Muscle of leg (tissue), 3 donors: ENCODE measurements at regions not wholly inside any gene's neighbourhood (a gene's known extent, or its start where the extent isn't known, plus 50 kb on each side); places are given as distances from the start of the nearest gene placed in this dataset.

ENCODE experiments used
- DNase-seq: peaks from one replicate; pipeline ENCODE4 v3.0.0; 2013
- H3K27ac ChIP-seq: one replicate; pipeline ENCODE4 v1.5.1; 2013; ENCODE audit warnings: mild to moderate bottlenecking, low read length, control low read depth
- H3K27me3 ChIP-seq: one replicate; pipeline ENCODE4 v1.6.1; 2013; ENCODE audit warnings: low read length; ENCODE audit not compliant: control insufficient read depth, insufficient read depth
- H3K36me3 ChIP-seq: one replicate; pipeline ENCODE4 v1.6.1; 2013; ENCODE audit warnings: low read length; ENCODE audit not compliant: control insufficient read depth, insufficient read depth
- H3K4me1 ChIP-seq: one replicate; pipeline ENCODE4 v1.6.1; 2013; ENCODE audit warnings: low read length; ENCODE audit not compliant: control insufficient read depth, insufficient read depth
- H3K4me3 ChIP-seq: one replicate; pipeline ENCODE4 v1.5.1; 2013; ENCODE audit warnings: low read length, control low read depth
- H3K9me3 ChIP-seq: replicated peaks from 2 replicates; pipeline ENCODE4 v1.6.1; 2013; ENCODE audit warnings: low read depth, low read length; ENCODE audit not compliant: control insufficient read depth
- WGBS: methylation state at CpG from one replicate; pipeline ENCODE4 v1.1.5; 2013; ENCODE audit warnings: missing lambda C conversion rate; ENCODE audit not compliant: insufficient coverage; 5-methylcytosine and 5-hydroxymethylcytosine counted together

- no peak overlapping the region for H3K27ac ChIP-seq
- no peak for DNase-seq
- no peak overlapping the region for H3K4me3 ChIP-seq
These were observed 113.8 kb upstream of the ADCY1 start for GRCh38 chr7:45460379-45460778.

GRCh38 chr7:45461026-45461425 is 113.1 kb upstream of the ADCY1 start:
- WGBS, result no CpG with 5 or more reads among the region's 3 CpGs
- Histone ChIP-seq H3K36me3 (no peaks in the 10 kb centered on the region), H3K4me1 (peaks cover 18% of the 10 kb centered on the region), H3K4me3 (no peak overlapping the region), H3K27ac (no peak overlapping the region), H3K9me3 (no peaks in the 10 kb centered on the region), H3K27me3 (peaks cover 2% of the 10 kb centered on the region)
- no peak for DNase-seq

More at GRCh38 chr7:45460379-45460778, 113.8 kb upstream of the ADCY1 start:
- Histone ChIP-seq H3K27me3 (peaks cover 2% of the 10 kb centered on the region), H3K9me3 (no peaks in the 10 kb centered on the region), H3K36me3 (no peaks in the 10 kb centered on the region), H3K4me1 (peaks cover 18% of the 10 kb centered on the region)
- WGBS, result no CpG with 5 or more reads among the region's 3 CpGs

GRCh38 chr7:45469103-45469502 is 105.1 kb upstream of the ADCY1 start:
- H3K4me1 ChIP-seq, result no peaks in the 10 kb centered on the region
- no peak overlapping the region for H3K4me3 ChIP-seq
- WGBS, result no CpG with 5 or more reads among the region's 1 CpG
- no peak overlapping the region for H3K27ac ChIP-seq
- no peaks in the 10 kb centered on the region for H3K36me3 ChIP-seq
- H3K27me3 ChIP-seq, result no peaks in the 10 kb centered on the region
- H3K9me3 ChIP-seq, result no peaks in the 10 kb centered on the region
- DNase-seq, result no peak

GRCh38 chr7:45470031-45470430 is 104.1 kb upstream of the ADCY1 start:
- Histone ChIP-seq H3K4me3 (no peak overlapping the region), H3K4me1 (no peaks in the 10 kb centered on the region), H3K36me3 (no peaks in the 10 kb centered on the region), H3K27ac (no peak overlapping the region), H3K9me3 (no peaks in the 10 kb centered on the region), H3K27me3 (no peaks in the 10 kb centered on the region)
- DNase-seq, result no peak
- WGBS, result 93% methylated on average over 1 of the region's 3 CpGs

- no peak for DNase-seq
- Histone ChIP-seq H3K4me1 (no peaks in the 10 kb centered on the region), H3K27ac (no peak overlapping the region), H3K27me3 (no peaks in the 10 kb centered on the region), H3K36me3 (no peaks in the 10 kb centered on the region), H3K9me3 (no peaks in the 10 kb centered on the region), H3K4me3 (no peak overlapping the region)
- WGBS, result no CpG with 5 or more reads among the region's 3 CpGs
These were observed 94.4 kb upstream of the ADCY1 start for GRCh38 chr7:45479781-45480180.

GRCh38 chr7:45482451-45482850 is 91.7 kb upstream of the ADCY1 start:
- Histone ChIP-seq H3K27me3 (no peaks in the 10 kb centered on the region), H3K4me1 (no peaks in the 10 kb centered on the region), H3K4me3 (no peak overlapping the region), H3K27ac (no peak overlapping the region), H3K36me3 (no peaks in the 10 kb centered on the region), H3K9me3 (no peaks in the 10 kb centered on the region)
- WGBS, result 78% methylated on average over 3 of the region's 3 CpGs
- DNase-seq, result no peak

- DNase-seq, result peak; percentile 35
- Histone ChIP-seq H3K4me3 (no peak overlapping the region), H3K9me3 (no peaks in the 10 kb centered on the region), H3K27ac (no peak overlapping the region), H3K4me1 (no peaks in the 10 kb centered on the region), H3K27me3 (no peaks in the 10 kb centered on the region), H3K36me3 (no peaks in the 10 kb centered on the region)
- 32% methylated on average over 2 of the region's 7 CpGs for WGBS
These were observed 90.1 kb upstream of the ADCY1 start for GRCh38 chr7:45484094-45484493.

- no peaks in the 10 kb centered on the region for H3K9me3 ChIP-seq
- H3K4me3 ChIP-seq, result no peak overlapping the region
- H3K27ac ChIP-seq, result no peak overlapping the region
- H3K27me3 ChIP-seq, result no peaks in the 10 kb centered on the region
- WGBS, result 100% methylated on average over 1 of the region's 2 CpGs
- H3K36me3 ChIP-seq, result no peaks in the 10 kb centered on the region
- no peak for DNase-seq
- no peaks in the 10 kb centered on the region for H3K4me1 ChIP-seq
These were observed 87.6 kb upstream of the ADCY1 start for GRCh38 chr7:45486575-45486974.

GRCh38 chr7:45494885-45495284 is 79.3 kb upstream of the ADCY1 start:
- no peak for DNase-seq
- H3K9me3 ChIP-seq, result no peaks in the 10 kb centered on the region
- H3K4me1 ChIP-seq, result no peaks in the 10 kb centered on the region
- no peak overlapping the region for H3K4me3 ChIP-seq
- H3K27me3 ChIP-seq, result peaks cover 3% of the 10 kb centered on the region
- WGBS, result 28% methylated on average over 5 of the region's 7 CpGs
- H3K27ac ChIP-seq, result no peak overlapping the region
- no peaks in the 10 kb centered on the region for H3K36me3 ChIP-seq

- H3K27ac ChIP-seq, result no peak overlapping the region
- no peak overlapping the region for H3K4me3 ChIP-seq
- H3K27me3 ChIP-seq, result peaks cover 3% of the 10 kb centered on the region
- WGBS, result no CpG with 5 or more reads among the region's 3 CpGs
- no peaks in the 10 kb centered on the region for H3K9me3 ChIP-seq
- no peak for DNase-seq
- no peaks in the 10 kb centered on the region for H3K36me3 ChIP-seq
- H3K4me1 ChIP-seq, result no peaks in the 10 kb centered on the region
These were observed 78.5 kb upstream of the ADCY1 start for GRCh38 chr7:45495618-45496017.

GRCh38 chr7:45500257-45500656 is 73.9 kb upstream of the ADCY1 start:
- WGBS, result 38% methylated on average over 1 of the region's 2 CpGs
- Histone ChIP-seq H3K9me3 (peaks cover 3% of the 10 kb centered on the region), H3K27me3 (peaks cover 3% of the 10 kb centered on the region)

More at GRCh38 chr7:45500257-45500656, 73.9 kb upstream of the ADCY1 start:
- no peak for DNase-seq
- Histone ChIP-seq H3K36me3 (no peaks in the 10 kb centered on the region), H3K4me1 (no peaks in the 10 kb centered on the region), H3K27ac (no peak overlapping the region), H3K4me3 (no peak overlapping the region)
